Left ventricle myocardium inferior (tissue), 1 donor: ENCODE measurements at regions not wholly inside any gene's neighbourhood (a gene's known extent, or its start where the extent isn't known, plus 50 kb on each side); places are given as distances from the start of the nearest gene placed in this dataset.

ENCODE experiments used
- DNase-seq: peaks from one replicate; pipeline ENCODE4 v3.0.0-alpha.2; 2020
- H3K27ac ChIP-seq: fragments of 200-600 bp; replicated peaks from 2 replicates; pipeline ENCODE4 v1.8.0; 2021
- H3K27me3 ChIP-seq: fragments of 200-600 bp; 2 replicates; pipeline ENCODE4 v1.8.0; 2021; ENCODE audit warnings: low read depth
- H3K36me3 ChIP-seq: fragments of 200-600 bp; 2 replicates; pipeline ENCODE4 v1.8.0; 2021
- H3K4me1 ChIP-seq: fragments of 200-600 bp; 2 replicates; pipeline ENCODE4 v1.8.0; 2021
- H3K4me3 ChIP-seq: fragments of 200-600 bp; 2 replicates; pipeline ENCODE4 v1.8.0; 2021; ENCODE audit warnings: mild to moderate bottlenecking, moderate library complexity
- H3K9me3 ChIP-seq: fragments of 200-600 bp; replicated peaks from 2 replicates; pipeline ENCODE4 v1.8.0; 2021
- CTCF ChIP-seq: fragments of 200-600 bp; IDR thresholded peaks from 2 replicates; pipeline ENCODE4 v1.8.0; 2021; ENCODE audit warnings: antibody characterized with exemption, mild to moderate bottlenecking, borderline replicate concordance
- intact Hi-C: fragments of 100-400 bp; cut with micrococcal nuclease; formaldehyde crosslinking; loops from one replicate; pipeline ENCODE4 v1.11.0; 2022
- donor health status: DM: no; HTN: yes; CAD: no; lungs with severe emphysema.

DNA sequence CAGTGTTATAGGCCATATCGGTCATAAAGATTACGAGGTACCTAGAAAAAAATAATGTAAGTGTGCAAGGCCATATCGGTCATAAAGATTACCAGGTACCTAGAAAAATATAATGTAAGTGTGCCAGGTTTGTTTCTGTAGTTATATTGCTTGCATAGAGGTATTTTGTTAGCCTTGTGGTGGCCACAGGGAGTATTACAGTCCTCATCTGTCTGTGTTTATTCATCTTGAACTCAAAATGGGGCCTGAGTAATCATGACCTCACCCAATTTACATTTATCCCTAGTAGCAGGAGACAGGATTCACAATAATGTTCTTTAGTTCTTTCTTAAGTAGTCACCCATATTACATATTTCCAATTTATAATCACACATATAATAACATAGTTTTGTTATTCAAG lies 459.7 kb downstream of the MID1IP1 start:
- Histone ChIP-seq H3K4me1 (no peaks in the 10 kb centered on the region), H3K9me3 (no peaks in the 10 kb centered on the region), H3K4me3 (no peak overlapping the region), H3K27me3 (no peaks in the 10 kb centered on the region), H3K36me3 (no peaks in the 10 kb centered on the region), H3K27ac (no peak overlapping the region)
- DNase-seq = no peak
- no peak for TF ChIP-seq CTCF
- intact Hi-C loops = no loop called here

- Histone ChIP-seq H3K27me3 (no peaks in the 10 kb centered on the region), H3K27ac (no peak overlapping the region), H3K4me1 (no peaks in the 10 kb centered on the region), H3K9me3 (no peaks in the 10 kb centered on the region), H3K36me3 (no peaks in the 10 kb centered on the region), H3K4me3 (no peak overlapping the region)
- DNase-seq = no peak
- intact Hi-C loops = no loop called here
- peak; percentile 63 for TF ChIP-seq CTCF
These were observed 460.3 kb downstream of the MID1IP1 start for GRCh38 chrX:39261446-39262147.

DNA sequence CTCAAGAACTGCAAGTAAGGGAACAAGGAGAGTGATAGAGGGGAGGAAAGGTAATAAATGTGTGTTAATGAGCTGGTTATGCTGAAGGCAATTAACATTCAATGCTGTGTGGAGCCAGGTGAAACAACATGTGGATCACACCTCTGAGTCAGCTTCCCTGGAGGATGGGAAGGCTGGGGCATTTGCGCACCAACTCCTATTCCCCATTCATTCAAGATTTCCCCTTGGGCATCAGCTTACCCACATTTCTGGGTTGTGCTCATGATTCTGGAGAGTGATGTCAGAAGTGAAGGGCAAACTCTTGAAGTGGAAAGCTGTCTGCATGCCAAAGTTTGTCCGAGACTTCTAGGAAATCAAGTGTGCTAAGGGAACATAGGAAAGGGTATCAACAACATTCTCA lies 461.4 kb downstream of the MID1IP1 start:
- Histone ChIP-seq H3K4me1 (no peaks in the 10 kb centered on the region), H3K27ac (no peak overlapping the region), H3K27me3 (no peaks in the 10 kb centered on the region), H3K9me3 (no peaks in the 10 kb centered on the region), H3K4me3 (no peak overlapping the region), H3K36me3 (no peaks in the 10 kb centered on the region)
- DNase-seq = no peak
- intact Hi-C loops = no loop called here
- TF ChIP-seq CTCF = no peak

DNA sequence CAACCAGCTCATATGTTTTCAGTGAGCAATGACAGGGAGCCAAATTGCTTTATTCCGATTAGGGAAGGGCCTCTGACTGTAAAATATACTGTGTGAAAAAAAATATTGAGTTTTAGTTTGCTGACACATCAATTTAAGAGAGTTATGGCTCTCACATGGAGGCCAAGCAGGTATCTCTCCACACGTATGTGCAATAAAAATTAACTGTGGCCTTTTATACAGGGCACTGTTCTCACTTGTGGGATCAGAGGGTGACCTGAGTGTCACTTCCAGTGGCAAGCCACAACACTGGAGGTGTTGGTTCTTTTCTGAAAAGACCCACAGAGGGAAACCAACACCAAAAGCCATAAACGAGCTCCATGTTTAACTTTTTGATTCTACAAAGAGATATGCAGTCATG lies 462.8 kb downstream of the MID1IP1 start:
- intact Hi-C loops = no loop called here
- Histone ChIP-seq H3K27ac (no peak overlapping the region), H3K4me1 (no peaks in the 10 kb centered on the region), H3K4me3 (no peak overlapping the region), H3K36me3 (no peaks in the 10 kb centered on the region), H3K9me3 (no peaks in the 10 kb centered on the region), H3K27me3 (no peaks in the 10 kb centered on the region)
- no peak for TF ChIP-seq CTCF
- no peak for DNase-seq

DNA sequence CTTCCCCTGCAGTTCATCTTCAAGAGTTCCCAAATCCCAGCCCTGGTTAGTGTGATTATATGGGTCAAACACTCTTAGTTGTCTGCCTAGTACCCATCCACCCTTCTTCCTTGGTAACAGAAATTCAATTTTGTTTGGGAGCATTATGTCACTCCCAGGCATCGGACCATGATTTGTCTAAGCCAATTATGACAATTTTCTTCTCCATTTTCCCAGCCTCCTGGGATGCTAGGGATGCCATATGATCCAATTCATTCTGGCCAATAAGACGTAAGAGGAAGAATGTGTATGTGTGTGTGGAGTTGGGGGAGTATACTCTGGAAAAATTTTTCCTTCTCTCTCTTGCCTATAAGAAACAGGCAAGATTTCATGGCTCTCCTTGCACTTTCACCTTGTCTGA lies 465.9 kb downstream of the MID1IP1 start:
- Histone ChIP-seq H3K27ac (no peak overlapping the region), H3K4me3 (no peak overlapping the region), H3K4me1 (no peaks in the 10 kb centered on the region), H3K27me3 (no peaks in the 10 kb centered on the region), H3K9me3 (no peaks in the 10 kb centered on the region), H3K36me3 (no peaks in the 10 kb centered on the region)
- no peak for DNase-seq
- intact Hi-C loops = no loop called here
- TF ChIP-seq CTCF = no peak
